ENCODE measurements at regions not wholly inside any gene's neighbourhood (a gene's known extent, or its start where the extent isn't known, plus 50 kb on each side); places are given as distances from the start of the nearest gene placed in this dataset.
"Not testable (repeated sequence)": the region's sequence is repeated elsewhere in the genome, so short reads cannot be mapped to it uniquely, and the experiment has no call there.

GRCh38 chr5:131107128-131107527 lies 57.9 kb downstream of the HINT1 start:
- no peak for DNase-seq

- DNase-seq, result no peak
Measured at GRCh38 chr5:131104169-131104808, 60.8 kb downstream of the HINT1 start.

GRCh38 chr5:131096774-131097710 lies 68.0 kb downstream of the HINT1 start:
- DNase-seq, result no peak

- not testable (repeated sequence) for DNase-seq
Measured at GRCh38 chr5:131095561-131095960, 69.5 kb downstream of the HINT1 start.

- DNase-seq, result no peak
Measured at GRCh38 chr5:131084436-131084835, 80.6 kb downstream of the HINT1 start.

- DNase-seq, result no peak
Measured at GRCh38 chr5:131081913-131082488, 83.1 kb downstream of the HINT1 start.

GRCh38 chr5:131081374-131081773 lies 83.7 kb downstream of the HINT1 start:
- DNase-seq, result no peak

- DNase-seq, result no peak
Measured at GRCh38 chr5:131079232-131079631, 85.8 kb downstream of the HINT1 start.

- peak; percentile 46 for DNase-seq
Measured at GRCh38 chr5:131068893-131069643, 96.0 kb downstream of the HINT1 start.

GRCh38 chr5:131068076-131068475 lies 97.0 kb downstream of the HINT1 start:
- no peak for DNase-seq

- no peak for DNase-seq
Measured at GRCh38 chr5:131067636-131068035, 97.4 kb downstream of the HINT1 start.

GRCh38 chr5:131064669-131065371 lies 100.2 kb downstream of the HINT1 start:
- DNase-seq, result no peak

GRCh38 chr5:131042021-131042789 lies 122.9 kb downstream of the HINT1 start:
- no peak for DNase-seq

- DNase-seq, result no peak
Measured at GRCh38 chr5:131023498-131023865, 141.6 kb downstream of the HINT1 start.

- no peak for DNase-seq
Measured at GRCh38 chr5:131022811-131023497, 142.1 kb downstream of the HINT1 start.

GRCh38 chr5:131021646-131022045 lies 143.4 kb downstream of the HINT1 start:
- DNase-seq, result no peak

- DNase-seq, result no peak
Measured at GRCh38 chr5:131019601-131020315, 145.3 kb downstream of the HINT1 start.

GRCh38 chr5:131019111-131019510 lies 145.9 kb downstream of the HINT1 start:
- no peak for DNase-seq

- DNase-seq, result peak; percentile 0
Measured at GRCh38 chr5:131008329-131008728, 156.7 kb downstream of the HINT1 start.

GRCh38 chr5:131005963-131006684 lies 158.9 kb downstream of the HINT1 start:
- no peak for DNase-seq

All from NK-92 treated with Interleukin-12 subunit alpha and Interleukin-12 subunit beta, amount 100 ng/mL, for 24 hours (cell line).